Osteoblast (primary cell): ENCODE measurements at regions not wholly inside any gene's neighbourhood (a gene's known extent, or its start where the extent isn't known, plus 50 kb on each side); places are given as distances from the start of the nearest gene placed in this dataset.

Source experiments
- DNase-seq: peaks from one replicate; pipeline ENCODE4 v3.0.0; 2011; ENCODE audit warnings: low spot score, mixed read lengths; ENCODE audit not compliant: insufficient read length; ENCODE audit errors: missing footprints
- H2AFZ ChIP-seq: 2 replicates; pipeline ENCODE4 v1.6.0; 2011; ENCODE audit warnings: mild to moderate bottlenecking, low read length
- H3K27ac ChIP-seq: 2 replicates; pipeline ENCODE4 v1.5.1; 2011; ENCODE audit warnings: mild to moderate bottlenecking, low read depth, low read length, moderate library complexity
- H3K27me3 ChIP-seq: 2 replicates; pipeline ENCODE4 v1.6.0; 2012; ENCODE audit warnings: mild to moderate bottlenecking, control low read depth, inconsistent platforms, low read length, moderate library complexity; ENCODE audit not compliant: insufficient read depth
- H3K36me3 ChIP-seq: 2 replicates; pipeline ENCODE4 v1.5.1; 2011; ENCODE audit warnings: mild to moderate bottlenecking, low read length, control low read depth, moderate library complexity; ENCODE audit not compliant: insufficient read depth
- H3K4me1 ChIP-seq: 2 replicates; pipeline ENCODE4 v1.5.1; 2011; ENCODE audit warnings: mild to moderate bottlenecking, low read length, control low read depth, moderate library complexity; ENCODE audit not compliant: insufficient read depth
- H3K4me2 ChIP-seq: 2 replicates; pipeline ENCODE4 v1.6.0; 2011; ENCODE audit warnings: mild to moderate bottlenecking, low read length; ENCODE audit not compliant: insufficient read depth
- H3K4me3 ChIP-seq: fragments of 200-600 bp; sonication (generic); 3 replicates; pipeline ENCODE4 v1.5.1; 2012; ENCODE audit warnings: mild to moderate bottlenecking, low read length, inconsistent platforms; ENCODE audit not compliant: insufficient read depth
- H3K79me2 ChIP-seq: 2 replicates; pipeline ENCODE4 v1.6.0; 2012; ENCODE audit warnings: mild to moderate bottlenecking, low read length, control low read depth, inconsistent platforms; ENCODE audit not compliant: insufficient read depth
- H3K9me3 ChIP-seq: 2 replicates; pipeline ENCODE4 v1.5.1; 2011; ENCODE audit warnings: low read depth, low read length, control low read depth
- H4K20me1 ChIP-seq: 2 replicates; pipeline ENCODE4 v1.6.0; 2012; ENCODE audit warnings: mild to moderate bottlenecking, low read length, control low read depth; ENCODE audit not compliant: insufficient read depth
- CTCF ChIP-seq: IDR thresholded peaks from 2 replicates; pipeline ENCODE4 v1.5.1; 2011; ENCODE audit warnings: mild to moderate bottlenecking, low read depth, low read length, moderate library complexity; ENCODE audit errors: extremely low read depth

DNA sequence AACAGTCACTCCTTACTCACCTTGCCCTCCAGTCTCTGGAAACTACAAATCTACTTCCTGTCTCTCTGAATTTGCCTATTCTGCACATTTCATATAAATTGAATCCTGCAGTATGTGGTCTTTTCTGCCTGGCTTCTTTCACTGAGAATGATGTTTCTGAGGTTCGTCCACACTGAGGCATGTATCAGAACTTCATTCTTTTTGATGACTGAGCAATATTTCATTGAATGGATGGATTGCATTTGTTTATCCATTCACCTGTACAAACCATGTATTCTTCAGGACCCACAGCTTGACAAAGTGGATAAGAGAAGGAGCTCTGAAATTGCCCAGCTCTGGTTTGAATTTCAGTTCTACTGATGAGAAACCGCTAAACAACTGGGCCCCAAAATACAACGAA, 118.9 kb upstream of the ARRDC4 start:
- Histone ChIP-seq H3K4me1 (no peaks in the 10 kb centered on the region), H3K4me3 (no peak overlapping the region), H3K4me2 (no peak overlapping the region), H4K20me1 (no peaks in the 10 kb centered on the region), H3K9me3 (peaks cover 2% of the 10 kb centered on the region), H2AFZ (no peak overlapping the region), H3K36me3 (no peaks in the 10 kb centered on the region), H3K27me3 (no peaks in the 10 kb centered on the region), H3K27ac (no peak overlapping the region), H3K79me2 (no peaks in the 10 kb centered on the region)
- no peak for TF ChIP-seq CTCF
- no peak for DNase-seq

DNA sequence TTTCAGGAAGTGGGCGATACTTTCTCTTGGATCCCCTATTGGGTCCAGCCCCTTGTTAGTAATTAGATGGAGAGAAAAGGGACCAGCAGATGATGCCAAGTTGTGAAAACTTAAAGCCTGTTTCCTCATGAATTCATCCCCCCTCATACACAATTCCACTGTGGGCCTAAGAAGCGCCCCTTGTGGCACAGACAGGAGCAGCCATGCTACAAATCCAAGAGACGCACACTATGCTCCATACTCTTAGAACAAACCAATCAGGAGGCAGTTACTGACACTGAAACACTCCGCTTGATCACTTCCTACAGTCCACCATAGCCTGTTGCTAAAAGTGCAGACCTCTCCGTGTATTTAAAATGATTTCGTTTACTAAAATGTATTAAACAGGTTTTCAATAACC, 111.3 kb upstream of the ARRDC4 start:
- no peak overlapping the region for H3K27ac ChIP-seq
- H3K36me3 ChIP-seq: no peaks in the 10 kb centered on the region
- no peaks in the 10 kb centered on the region for H3K4me1 ChIP-seq
- no peak overlapping the region for H3K4me2 ChIP-seq
- no peaks in the 10 kb centered on the region for H4K20me1 ChIP-seq
- TF ChIP-seq CTCF: no peak
- no peak for DNase-seq
- H3K9me3 ChIP-seq: no peaks in the 10 kb centered on the region
- H2AFZ ChIP-seq: no peak overlapping the region
- no peak overlapping the region for H3K4me3 ChIP-seq
- no peaks in the 10 kb centered on the region for H3K27me3 ChIP-seq
- no peaks in the 10 kb centered on the region for H3K79me2 ChIP-seq

DNA sequence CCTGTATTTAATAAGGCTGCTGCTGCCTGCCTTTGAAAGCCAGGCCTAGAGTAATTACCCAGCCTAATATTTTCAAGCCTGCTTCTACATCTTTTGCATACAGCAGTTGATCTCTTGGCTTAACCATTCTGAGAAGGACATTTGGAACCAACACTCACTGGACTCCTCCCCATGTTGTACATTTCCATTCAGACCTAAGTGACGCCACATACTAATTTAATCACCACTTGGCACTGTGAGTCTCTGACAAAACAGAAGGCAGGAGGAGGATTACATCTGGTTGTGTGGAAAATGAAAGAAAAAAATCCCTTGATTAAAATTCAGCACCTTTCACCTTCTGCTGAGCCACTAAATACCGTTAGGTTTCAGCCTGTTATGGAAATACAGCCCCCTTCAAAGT, 102.2 kb upstream of the ARRDC4 start:
- H3K27ac ChIP-seq: no peak overlapping the region
- no peak for TF ChIP-seq CTCF
- no peaks in the 10 kb centered on the region for H3K36me3 ChIP-seq
- no peaks in the 10 kb centered on the region for H3K4me1 ChIP-seq
- H3K9me3 ChIP-seq: no peaks in the 10 kb centered on the region
- H3K79me2 ChIP-seq: no peaks in the 10 kb centered on the region
- no peak for DNase-seq
- H4K20me1 ChIP-seq: no peaks in the 10 kb centered on the region
- H3K4me3 ChIP-seq: no peak overlapping the region
- no peaks in the 10 kb centered on the region for H3K27me3 ChIP-seq
- H3K4me2 ChIP-seq: no peak overlapping the region
- no peak overlapping the region for H2AFZ ChIP-seq

DNA sequence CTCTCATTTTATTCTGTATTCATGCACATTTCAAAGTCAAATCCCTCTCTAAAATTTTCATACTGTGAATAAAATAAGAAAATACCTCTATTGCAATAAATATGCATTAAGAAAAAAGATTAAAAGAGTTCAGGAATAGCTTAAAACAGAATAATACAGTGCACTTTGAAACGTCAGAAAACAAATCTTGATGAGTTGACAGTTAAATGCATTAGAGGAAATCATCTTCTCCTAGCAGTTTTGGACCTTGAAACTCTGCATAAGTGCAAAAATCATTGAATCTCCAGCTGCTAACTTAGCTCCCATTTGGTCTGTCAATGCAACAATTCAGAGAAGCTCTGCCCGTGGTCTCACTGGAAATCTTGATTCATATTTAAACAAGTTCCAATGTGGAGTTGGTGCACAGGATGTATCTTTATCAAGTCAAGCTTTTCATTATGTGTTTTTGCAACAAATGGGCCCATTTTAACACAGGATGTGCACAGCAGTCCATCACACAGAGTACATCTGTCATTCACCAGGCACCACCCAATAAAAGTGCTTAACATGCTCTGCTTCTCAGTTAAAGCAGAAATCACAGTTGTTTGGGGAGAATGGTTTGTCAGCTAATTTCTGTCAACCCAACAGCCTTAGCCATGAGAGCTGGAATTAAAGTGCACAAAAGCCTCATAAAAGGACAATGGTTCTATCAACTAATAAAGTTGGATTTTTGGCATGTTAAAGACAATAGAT, 98.8 kb upstream of the ARRDC4 start:
- Histone ChIP-seq H3K4me3 (no peak overlapping the region), H3K27ac (no peak overlapping the region), H4K20me1 (no peaks in the 10 kb centered on the region), H3K79me2 (no peaks in the 10 kb centered on the region), H3K27me3 (no peaks in the 10 kb centered on the region), H2AFZ (no peak overlapping the region), H3K4me1 (no peaks in the 10 kb centered on the region), H3K9me3 (no peaks in the 10 kb centered on the region), H3K36me3 (no peaks in the 10 kb centered on the region), H3K4me2 (no peak overlapping the region)
- DNase-seq: no peak
- TF ChIP-seq CTCF: no peak
